ENCODE measurements at regions not wholly inside any gene's neighbourhood (a gene's known extent, or its start where the extent isn't known, plus 50 kb on each side); places are given as distances from the start of the nearest gene placed in this dataset.

GRCh38 chr14:22268875-22269274 lies 320.1 kb downstream of the DAD1 start:
- H3K18ac ChIP-seq (ENCODE audit: extremely low read depth, low read length), result no peak overlapping the region
- H2BK120ac ChIP-seq (replicated peaks; ENCODE audit: low read depth, low read length), result no peak overlapping the region
- H3K23me2 ChIP-seq (ENCODE audit: low read depth, low read length), result no peaks in the 10 kb centered on the region
- DNase-seq (ENCODE audit: low read depth in 1 of 2, low spot score in 2 of 2) (no peak), FAIRE-seq (no peak)
- H4K20me1 ChIP-seq (replicated peaks in 1 of 2; ENCODE audit: control insufficient read depth in 1 of 2, insufficient read depth in 2 of 2, low read length in 2 of 2), result no peaks in the 10 kb centered on the region
- H2BK12ac ChIP-seq (ENCODE audit: low read depth, low read length), result no peak overlapping the region
- no peak overlapping the region for H2AK5ac ChIP-seq (ENCODE audit: low read depth, low read length)
- H3K4ac ChIP-seq (replicated peaks; ENCODE audit: insufficient read length, low read depth, low read length), result no peak overlapping the region
- TF ChIP-seq TAF1 (IDR thresholded peaks at IDR 0.05; ENCODE audit: low read depth, low read length), result no peak
- no peak for TF ChIP-seq JUND (IDR thresholded peaks at IDR 0.05; ENCODE audit: low read length)
- no peak for TF ChIP-seq RNF2 (IDR thresholded peaks at IDR 0.05; ENCODE audit: borderline replicate concordance, low read depth, low read length, missing control alignments, poor library complexity, severe bottlenecking)
- TF ChIP-seq SAP30 (IDR thresholded peaks at IDR 0.05; ENCODE audit: insufficient read depth, insufficient replicate concordance, low read length), result no peak
- no peaks in the 10 kb centered on the region for H3K9me3 ChIP-seq (ENCODE audit: insufficient read depth in 2 of 2, low read depth in 1 of 2, low read length in 1 of 2)
- H4K8ac ChIP-seq (ENCODE audit: extremely low read depth, insufficient read depth, low read length), result no peak overlapping the region
- ChIA-PET CTCF (ENCODE audit: partially characterized antibody) (interaction anchor here (1.0 to 1.5 kb wide), 5 partner anchors 9 to 106 kb away, joined by 3 to 5 read pairs (median 3); no protein-coding TSS in a partner anchor), POLR2A (ENCODE audit: partially characterized antibody) (no interaction called here)
- H3K4me2 ChIP-seq (ENCODE audit: insufficient read depth in 1 of 2, low read depth in 2 of 2, low read length in 2 of 2), result no peak overlapping the region
- peaks cover 0 to 4% (median under 1%) of the 10 kb centered on the region in 4 experiments; a peak in 2 of 7 replicates for H3K4me1 ChIP-seq (replicated peaks in 1 of 4; ENCODE audit: control insufficient read depth in 3 of 4, insufficient read depth in 4 of 4, low read length in 3 of 4)
- no peak overlapping the region for H3K14ac ChIP-seq (ENCODE audit: insufficient read length)
- no peaks in the 10 kb centered on the region for H3K36me3 ChIP-seq (ENCODE audit: control insufficient read depth in 2 of 4, insufficient read depth in 4 of 4, low read length in 3 of 4)
- H2BK15ac ChIP-seq (ENCODE audit: low read length), result no peak overlapping the region
- H2BK5ac ChIP-seq (ENCODE audit: low read depth, low read length), result no peak overlapping the region
- H2AFZ ChIP-seq (ENCODE audit: low read length), result no peak overlapping the region
- H3K56ac ChIP-seq (replicated peaks; ENCODE audit: insufficient read length, low read depth, low read length), result no peak overlapping the region
- H4K5ac ChIP-seq (ENCODE audit: insufficient read length, low read depth, low read length), result no peak overlapping the region
- H3K79me1 ChIP-seq (ENCODE audit: low read depth, low read length), result no peaks in the 10 kb centered on the region
- no peak overlapping the region for H3K9ac ChIP-seq (replicated peaks in 1 of 4; ENCODE audit: extremely low read depth in 1 of 4, low read depth in 3 of 4, low read length in 3 of 4)
- WGBS, 2 experiments (ENCODE audit: extremely low coverage in 1 of 2, insufficient coverage in 1 of 2, insufficient read length in 1 of 2, insufficient replicate concordance in 2 of 2, low coverage in 1 of 2, low lambda C conversion rate in 2 of 2, missing lambda C conversion rate in 1 of 2), result 59% methylated on average over 2 of the region's 2 CpGs; no CpG with 5 or more reads in 1 of the 2 experiments
- no peak overlapping the region for H3K4me3 ChIP-seq (ENCODE audit: extremely low read depth in 1 of 4, insufficient read depth in 2 of 4, low read depth in 3 of 4, low read length in 4 of 4)
- no peak overlapping the region for H3K23ac ChIP-seq (ENCODE audit: insufficient read length)
- no peak overlapping the region for H2BK20ac ChIP-seq (ENCODE audit: low read length)
- no peaks in the 10 kb centered on the region for H3K79me2 ChIP-seq (ENCODE audit: control insufficient read depth in 1 of 2, insufficient read depth in 2 of 2, low read length in 2 of 2)
- no peaks in the 10 kb centered on the region for H3K27me3 ChIP-seq (replicated peaks in 1 of 4; ENCODE audit: control insufficient read depth in 3 of 4, extremely low read depth in 1 of 4, insufficient read depth in 3 of 4, low read length in 3 of 4)
- H3K27ac ChIP-seq (ENCODE audit: low read depth, low read length), result no peak overlapping the region
- no peak overlapping the region for H4K91ac ChIP-seq (replicated peaks; ENCODE audit: insufficient read length, low read length)
